ENCODE measurements at regions not wholly inside any gene's neighbourhood (a gene's known extent, or its start where the extent isn't known, plus 50 kb on each side); places are given as distances from the start of the nearest gene placed in this dataset.
"Not testable (repeated sequence)": the region's sequence is repeated elsewhere in the genome, so short reads cannot be mapped to it uniquely, and the experiment has no call there.

GRCh38 chr10:22087402-22087738 lies 83.8 kb upstream of the DNAJC1 start:
- FAIRE-seq (no peak), DNase-seq (ENCODE audit: low read depth, low spot score) (no peak)
- Histone ChIP-seq H3K9me1 (ENCODE audit: control insufficient read depth, extremely low read depth, insufficient read depth, low read length) (no peaks in the 10 kb centered on the region), H3K4me2 (ENCODE audit: control insufficient read depth, extremely low read depth, insufficient read depth, low read depth, low read length) (no peak overlapping the region), H3K79me2 (ENCODE audit: control insufficient read depth, insufficient read depth, low read length) (no peaks in the 10 kb centered on the region), H3K9me3 (ENCODE audit: control insufficient read depth, low read depth, low read length) (no peaks in the 10 kb centered on the region), H3K4me1 (ENCODE audit: control insufficient read depth, extremely low read depth, insufficient read depth, low read length) (peaks cover 8% of the 10 kb centered on the region), H3K36me3 (ENCODE audit: control insufficient read depth in 2 of 2, extremely low read depth in 1 of 2, insufficient read depth in 2 of 2, low read length in 2 of 2) (no peaks in the 10 kb centered on the region), H2AFZ (ENCODE audit: control insufficient read depth, low read length) (no peak overlapping the region), H3K27ac (ENCODE audit: control insufficient read depth, insufficient read depth, low read length) (no peak overlapping the region), H4K20me1 (ENCODE audit: control insufficient read depth, extremely low read depth, insufficient read depth, low read length) (no peaks in the 10 kb centered on the region), H3K27me3 (ENCODE audit: control insufficient read depth, extremely low read depth, insufficient read depth, low read length) (no peaks in the 10 kb centered on the region), H3K9ac (ENCODE audit: control insufficient read depth, extremely low read depth, insufficient read depth, low read length) (no peak overlapping the region), H3K4me3 (ENCODE audit: control insufficient read depth in 2 of 3, extremely low read depth in 1 of 3, insufficient read depth in 2 of 3, low read depth in 1 of 3, low read length in 3 of 3) (no peak overlapping the region)
- TF ChIP-seq CTCF (optimal IDR thresholded peaks at IDR 0.05 in 1 of 3, IDR thresholded peaks at IDR 0.05 in 1 of 3, conservative IDR thresholded peaks at IDR 0.05 in 1 of 3; ENCODE audit: extremely low read depth in 1 of 3, insufficient read depth in 2 of 3, low read length in 3 of 3) (no peak), EZH2 (IDR thresholded peaks at IDR 0.05; ENCODE audit: low read length) (no peak)
- dilution Hi-C loops (cut with MboI; ENCODE audit: extremely low pct_ligation_motif_present, low sequenced_read_pairs): no loop called here

DNA sequence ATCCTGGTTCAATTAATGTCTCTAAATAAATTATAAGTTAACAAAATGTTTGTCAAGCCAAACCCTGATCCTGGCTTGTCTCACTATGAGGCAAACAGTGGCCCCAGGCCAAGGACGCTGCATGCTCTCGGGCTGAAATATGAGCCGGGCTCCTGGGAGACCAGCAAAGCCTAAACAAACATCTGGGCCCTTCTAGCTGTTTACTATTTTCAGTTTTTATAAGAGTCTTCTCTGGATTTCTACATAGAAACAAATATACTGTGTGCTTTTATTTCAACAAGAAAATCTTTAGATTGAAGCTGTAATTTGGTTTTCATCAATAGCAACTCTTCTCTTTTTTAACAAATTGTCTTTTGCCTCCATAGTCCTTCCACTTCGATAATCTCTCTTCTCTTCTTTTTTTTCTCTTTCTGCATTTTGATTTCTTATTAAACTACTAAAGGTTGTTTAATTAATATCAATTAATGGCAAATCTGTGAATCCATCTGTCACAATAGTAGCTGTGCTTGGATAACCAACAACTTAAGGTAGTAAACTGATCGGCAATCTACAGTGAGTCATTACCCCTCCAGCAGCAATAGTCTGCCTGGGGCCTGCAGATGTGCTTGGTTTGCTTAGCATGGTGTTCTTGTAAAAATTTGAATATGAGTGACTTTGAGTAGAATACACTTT lies 83.3 kb upstream of the DNAJC1 start:
- no peak overlapping the region for H2AFZ ChIP-seq (ENCODE audit: control insufficient read depth, low read length)
- H3K9me3 ChIP-seq (ENCODE audit: control insufficient read depth, low read depth, low read length): no peaks in the 10 kb centered on the region
- peaks cover 8% of the 10 kb centered on the region for H3K4me1 ChIP-seq (ENCODE audit: control insufficient read depth, extremely low read depth, insufficient read depth, low read length)
- TF ChIP-seq EZH2 (IDR thresholded peaks at IDR 0.05; ENCODE audit: low read length) (no peak), CTCF (optimal IDR thresholded peaks at IDR 0.05 in 1 of 3, IDR thresholded peaks at IDR 0.05 in 1 of 3, conservative IDR thresholded peaks at IDR 0.05 in 1 of 3; ENCODE audit: extremely low read depth in 1 of 3, insufficient read depth in 2 of 3, low read length in 3 of 3) (no peak)
- H3K27ac ChIP-seq (ENCODE audit: control insufficient read depth, insufficient read depth, low read length): no peak overlapping the region
- H3K9me1 ChIP-seq (ENCODE audit: control insufficient read depth, extremely low read depth, insufficient read depth, low read length): no peaks in the 10 kb centered on the region
- peak; percentile 17 for FAIRE-seq
- no peaks in the 10 kb centered on the region for H4K20me1 ChIP-seq (ENCODE audit: control insufficient read depth, extremely low read depth, insufficient read depth, low read length)
- dilution Hi-C loops (cut with MboI; ENCODE audit: extremely low pct_ligation_motif_present, low sequenced_read_pairs): no loop called here
- no peaks in the 10 kb centered on the region for H3K36me3 ChIP-seq (ENCODE audit: control insufficient read depth in 2 of 2, extremely low read depth in 1 of 2, insufficient read depth in 2 of 2, low read length in 2 of 2)
- H3K4me2 ChIP-seq (ENCODE audit: control insufficient read depth, extremely low read depth, insufficient read depth, low read depth, low read length): no peak overlapping the region
- no peaks in the 10 kb centered on the region for H3K79me2 ChIP-seq (ENCODE audit: control insufficient read depth, insufficient read depth, low read length)
- no peak for DNase-seq (ENCODE audit: low read depth, low spot score)
- no peaks in the 10 kb centered on the region for H3K27me3 ChIP-seq (ENCODE audit: control insufficient read depth, extremely low read depth, insufficient read depth, low read length)
- H3K4me3 ChIP-seq (ENCODE audit: control insufficient read depth in 2 of 3, extremely low read depth in 1 of 3, insufficient read depth in 2 of 3, low read depth in 1 of 3, low read length in 3 of 3): no peak overlapping the region
- no peak overlapping the region for H3K9ac ChIP-seq (ENCODE audit: control insufficient read depth, extremely low read depth, insufficient read depth, low read length)

GRCh38 chr10:22079921-22080320 lies 76.4 kb upstream of the DNAJC1 start:
- H2AFZ ChIP-seq (ENCODE audit: control insufficient read depth, low read length); H3K9me3 ChIP-seq (ENCODE audit: control insufficient read depth, low read depth, low read length): not testable (repeated sequence)

More at GRCh38 chr10:22079921-22080320, 76.4 kb upstream of the DNAJC1 start:
- H3K36me3 ChIP-seq (ENCODE audit: control insufficient read depth in 2 of 2, extremely low read depth in 1 of 2, insufficient read depth in 2 of 2, low read length in 2 of 2); H4K20me1 ChIP-seq (ENCODE audit: control insufficient read depth, extremely low read depth, insufficient read depth, low read length); H3K4me2 ChIP-seq (ENCODE audit: control insufficient read depth, extremely low read depth, insufficient read depth, low read depth, low read length); FAIRE-seq; H3K79me2 ChIP-seq (ENCODE audit: control insufficient read depth, insufficient read depth, low read length); H3K4me1 ChIP-seq (ENCODE audit: control insufficient read depth, extremely low read depth, insufficient read depth, low read length); dilution Hi-C loops (cut with MboI; ENCODE audit: extremely low pct_ligation_motif_present, low sequenced_read_pairs); H3K9ac ChIP-seq (ENCODE audit: control insufficient read depth, extremely low read depth, insufficient read depth, low read length); H3K4me3 ChIP-seq (ENCODE audit: control insufficient read depth in 2 of 3, extremely low read depth in 1 of 3, insufficient read depth in 2 of 3, low read depth in 1 of 3, low read length in 3 of 3); H3K27me3 ChIP-seq (ENCODE audit: control insufficient read depth, extremely low read depth, insufficient read depth, low read length); H3K9me1 ChIP-seq (ENCODE audit: control insufficient read depth, extremely low read depth, insufficient read depth, low read length); H3K27ac ChIP-seq (ENCODE audit: control insufficient read depth, insufficient read depth, low read length); DNase-seq (ENCODE audit: low read depth, low spot score): not testable (repeated sequence)
